Keratinocyte (primary cell): ENCODE measurements at regions not wholly inside any gene's neighbourhood (a gene's known extent, or its start where the extent isn't known, plus 50 kb on each side); places are given as distances from the start of the nearest gene placed in this dataset.

Experiments used
- EZH2 ChIP-seq: IDR thresholded peaks from one replicate; pipeline ENCODE4 v1.6.1; 2012; ENCODE audit warnings: inconsistent platforms, mild to moderate bottlenecking, low read length, moderate library complexity
- TF ChIP-seq, protein P1 (sequence below), 3 experiments: IDR thresholded peaks in 1 of 3; conservative IDR thresholded peaks in 1 of 3; optimal IDR thresholded peaks in 1 of 3; 2 replicates in 2 of 3; 3 replicates in 1 of 3; pipeline versions ENCODE3 to v1.5.1; 2011; ENCODE audit warnings: low read length in 3 of 3, mild to moderate bottlenecking in 3 of 3, moderate library complexity in 2 of 3, control low read depth in 1 of 3, inconsistent platforms in 1 of 3; ENCODE audit not compliant: insufficient read depth in 2 of 3; ENCODE audit errors: extremely low read depth in 1 of 3

DNA sequence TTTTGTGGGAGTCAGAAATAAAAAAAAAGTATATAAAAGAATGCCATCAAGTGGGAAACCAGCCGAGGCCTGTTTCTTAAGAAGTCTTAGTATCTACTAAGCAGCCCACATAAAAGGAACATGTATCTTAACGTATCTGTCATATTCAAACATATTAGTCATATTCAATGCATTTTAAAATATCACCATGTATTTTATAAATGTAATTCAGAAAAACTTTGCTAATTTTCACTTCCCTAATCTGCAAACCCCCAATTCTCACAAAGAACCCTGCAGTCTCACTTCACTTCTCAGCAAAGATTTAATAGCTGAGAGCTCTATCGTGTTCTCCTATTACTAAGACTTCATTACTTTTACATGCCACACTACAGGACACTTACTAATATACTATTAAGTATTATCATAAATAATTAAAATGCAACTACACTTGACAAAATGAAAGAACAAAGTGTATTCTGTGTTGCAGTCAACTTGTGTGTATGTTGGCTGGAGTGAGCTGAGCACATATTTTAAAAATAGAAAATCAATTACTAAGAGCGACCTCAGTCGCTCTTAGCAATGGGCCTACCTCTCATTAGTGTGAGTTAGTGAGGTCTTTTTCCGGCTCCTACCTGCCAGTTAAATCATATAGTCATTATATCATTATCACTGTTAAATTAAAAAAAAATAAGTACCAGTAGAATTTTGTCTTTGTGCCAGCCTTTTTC lies 484.3 kb downstream of the LMO4 start:
- TF ChIP-seq, protein P1, sequence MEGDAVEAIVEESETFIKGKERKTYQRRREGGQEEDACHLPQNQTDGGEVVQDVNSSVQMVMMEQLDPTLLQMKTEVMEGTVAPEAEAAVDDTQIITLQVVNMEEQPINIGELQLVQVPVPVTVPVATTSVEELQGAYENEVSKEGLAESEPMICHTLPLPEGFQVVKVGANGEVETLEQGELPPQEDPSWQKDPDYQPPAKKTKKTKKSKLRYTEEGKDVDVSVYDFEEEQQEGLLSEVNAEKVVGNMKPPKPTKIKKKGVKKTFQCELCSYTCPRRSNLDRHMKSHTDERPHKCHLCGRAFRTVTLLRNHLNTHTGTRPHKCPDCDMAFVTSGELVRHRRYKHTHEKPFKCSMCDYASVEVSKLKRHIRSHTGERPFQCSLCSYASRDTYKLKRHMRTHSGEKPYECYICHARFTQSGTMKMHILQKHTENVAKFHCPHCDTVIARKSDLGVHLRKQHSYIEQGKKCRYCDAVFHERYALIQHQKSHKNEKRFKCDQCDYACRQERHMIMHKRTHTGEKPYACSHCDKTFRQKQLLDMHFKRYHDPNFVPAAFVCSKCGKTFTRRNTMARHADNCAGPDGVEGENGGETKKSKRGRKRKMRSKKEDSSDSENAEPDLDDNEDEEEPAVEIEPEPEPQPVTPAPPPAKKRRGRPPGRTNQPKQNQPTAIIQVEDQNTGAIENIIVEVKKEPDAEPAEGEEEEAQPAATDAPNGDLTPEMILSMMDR (optimal IDR thresholded peaks at IDR 0.05 in 1 of 3, IDR thresholded peaks at IDR 0.05 in 1 of 3, conservative IDR thresholded peaks at IDR 0.05 in 1 of 3; ENCODE audit: extremely low read depth in 1 of 3, insufficient read depth in 2 of 3, low read length in 3 of 3): no peak
- TF ChIP-seq EZH2: no peak
